ENCODE measurements at regions not wholly inside any gene's neighbourhood (a gene's known extent, or its start where the extent isn't known, plus 50 kb on each side); places are given as distances from the start of the nearest gene placed in this dataset.

DNA sequence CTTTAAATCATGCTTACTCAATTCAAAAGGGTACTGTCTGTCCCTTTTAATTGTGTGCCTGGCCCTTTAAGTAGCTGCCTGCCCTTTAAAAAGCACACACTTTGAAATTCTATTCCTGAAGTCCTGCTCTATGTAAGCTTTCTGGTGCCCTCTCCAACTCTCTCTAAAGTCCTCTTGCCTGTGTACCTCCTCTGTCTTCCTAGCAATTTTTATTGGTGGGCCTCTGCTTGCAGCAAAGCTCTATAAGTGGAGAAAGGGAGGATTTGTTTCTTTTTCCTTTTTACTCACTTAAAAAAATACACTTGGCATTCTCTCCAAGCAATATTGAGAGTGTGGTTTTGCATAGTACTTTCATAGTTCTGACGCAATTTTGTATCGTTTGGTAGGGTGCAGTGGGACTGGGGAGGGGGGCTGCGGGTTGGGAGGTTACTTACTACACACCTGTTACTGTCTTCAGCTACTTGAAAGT lies 135.4 kb downstream of the LMO4 start:
- intact Hi-C loops (cut with DNase I), result no loop called here
- Histone ChIP-seq H3K27me3 (no peaks in the 10 kb centered on the region), H3K27ac (no peak overlapping the region), H3K4me1 (no peaks in the 10 kb centered on the region), H3K4me3 (no peak overlapping the region), H3K9me3 (no peaks in the 10 kb centered on the region), H3K36me3 (replicated peaks in 1 of 2; ENCODE audit: insufficient read depth in 1 of 2, low read depth in 2 of 2) (no peaks in the 10 kb centered on the region)
- ATAC-seq (no peak), DNase-seq (no peak)
- no peak for TF ChIP-seq POLR2A (IDR thresholded peaks at IDR 0.05)
- TF ChIP-seq CTCF (IDR thresholded peaks at IDR 0.05), result no peak
- 36 to 40% methylated on average over 3 of the region's 3 CpGs for WGBS, 2 donors

- 74 to 82% methylated on average over 7 of the region's 7 CpGs for WGBS, 2 donors
- Histone ChIP-seq H3K27me3 (no peaks in the 10 kb centered on the region), H3K4me1 (no peaks in the 10 kb centered on the region), H3K9me3 (no peaks in the 10 kb centered on the region), H3K4me3 (no peak overlapping the region), H3K27ac (no peak overlapping the region), H3K36me3 (replicated peaks in 1 of 2; ENCODE audit: insufficient read depth in 1 of 2, low read depth in 2 of 2) (no peaks in the 10 kb centered on the region)
- DNase-seq, result no peak
- intact Hi-C loops (cut with DNase I), result no loop called here
- ATAC-seq, result no peak
- TF ChIP-seq POLR2A (IDR thresholded peaks at IDR 0.05) (no peak), CTCF (IDR thresholded peaks at IDR 0.05) (no peak)
These were observed 137.9 kb downstream of the LMO4 start for GRCh38 chr1:87466621-87467020.

DNA sequence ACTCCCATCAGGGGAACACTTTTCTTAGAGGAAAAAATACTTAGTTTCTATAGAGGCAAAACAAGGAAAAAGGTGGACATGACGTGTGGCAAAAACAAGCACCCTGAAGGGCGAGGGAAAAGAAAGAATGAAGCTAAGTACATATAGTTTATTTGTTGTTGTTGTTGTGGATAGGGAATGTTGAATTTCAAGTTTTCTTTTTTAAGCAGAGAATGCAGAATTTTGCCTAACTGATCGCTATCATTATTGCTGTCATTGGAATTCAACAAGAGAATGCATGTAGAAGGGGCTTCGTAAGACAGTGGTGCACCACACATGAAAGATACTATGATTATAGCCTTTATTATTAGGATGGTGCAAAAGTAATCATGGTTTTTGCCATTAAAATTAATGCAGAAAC lies 144.0 kb downstream of the LMO4 start:
- Histone ChIP-seq H3K4me3 (no peak overlapping the region), H3K27me3 (no peaks in the 10 kb centered on the region), H3K27ac (no peak overlapping the region), H3K4me1 (no peaks in the 10 kb centered on the region), H3K9me3 (no peaks in the 10 kb centered on the region), H3K36me3 (replicated peaks in 1 of 2; ENCODE audit: insufficient read depth in 1 of 2, low read depth in 2 of 2) (no peaks in the 10 kb centered on the region)
- TF ChIP-seq CTCF (IDR thresholded peaks at IDR 0.05) (no peak), POLR2A (IDR thresholded peaks at IDR 0.05) (no peak)
- ATAC-seq (no peak), DNase-seq (no peak)
- intact Hi-C loops (cut with DNase I), result no loop called here
- WGBS, 2 donors, result 67 to 72% methylated on average over 4 of the region's 4 CpGs

GRCh38 chr1:87473203-87473661 lies 144.6 kb downstream of the LMO4 start:
- TF ChIP-seq CTCF (IDR thresholded peaks at IDR 0.05), result no peak
- no peak for TF ChIP-seq POLR2A (IDR thresholded peaks at IDR 0.05)
- intact Hi-C loops (cut with DNase I), result no loop called here
- Histone ChIP-seq H3K27ac (no peak overlapping the region), H3K36me3 (replicated peaks in 1 of 2; ENCODE audit: insufficient read depth in 1 of 2, low read depth in 2 of 2) (no peaks in the 10 kb centered on the region), H3K9me3 (no peaks in the 10 kb centered on the region), H3K4me3 (no peak overlapping the region), H3K4me1 (no peaks in the 10 kb centered on the region), H3K27me3 (no peaks in the 10 kb centered on the region)
- no peak for DNase-seq
- WGBS, 2 donors, result 63 to 83% methylated on average over 2 of the region's 2 CpGs
- ATAC-seq, result no peak

- H3K4me1 ChIP-seq, result no peaks in the 10 kb centered on the region
- WGBS, 2 donors, result 40 to 57% methylated on average over 5 of the region's 5 CpGs
- no peaks in the 10 kb centered on the region for H3K36me3 ChIP-seq (replicated peaks in 1 of 2; ENCODE audit: insufficient read depth in 1 of 2, low read depth in 2 of 2)
- H3K4me3 ChIP-seq, result no peak overlapping the region
- H3K27ac ChIP-seq, result no peak overlapping the region
- DNase-seq, result no peak
- intact Hi-C loops (cut with DNase I), result no loop called here
- no peaks in the 10 kb centered on the region for H3K9me3 ChIP-seq
- H3K27me3 ChIP-seq, result no peaks in the 10 kb centered on the region
- no peak for TF ChIP-seq POLR2A (IDR thresholded peaks at IDR 0.05)
- TF ChIP-seq CTCF (IDR thresholded peaks at IDR 0.05), result no peak
- no peak for ATAC-seq
These were observed 145.4 kb downstream of the LMO4 start for GRCh38 chr1:87474098-87474497.

Data from body of pancreas (tissue), 4 donors.